ENCODE measurements at regions not wholly inside any gene's neighbourhood (a gene's known extent, or its start where the extent isn't known, plus 50 kb on each side); places are given as distances from the start of the nearest gene placed in this dataset.
A peak's percentile ranks its signal among the peaks of the same experiment; 100 is the strongest.

DNA sequence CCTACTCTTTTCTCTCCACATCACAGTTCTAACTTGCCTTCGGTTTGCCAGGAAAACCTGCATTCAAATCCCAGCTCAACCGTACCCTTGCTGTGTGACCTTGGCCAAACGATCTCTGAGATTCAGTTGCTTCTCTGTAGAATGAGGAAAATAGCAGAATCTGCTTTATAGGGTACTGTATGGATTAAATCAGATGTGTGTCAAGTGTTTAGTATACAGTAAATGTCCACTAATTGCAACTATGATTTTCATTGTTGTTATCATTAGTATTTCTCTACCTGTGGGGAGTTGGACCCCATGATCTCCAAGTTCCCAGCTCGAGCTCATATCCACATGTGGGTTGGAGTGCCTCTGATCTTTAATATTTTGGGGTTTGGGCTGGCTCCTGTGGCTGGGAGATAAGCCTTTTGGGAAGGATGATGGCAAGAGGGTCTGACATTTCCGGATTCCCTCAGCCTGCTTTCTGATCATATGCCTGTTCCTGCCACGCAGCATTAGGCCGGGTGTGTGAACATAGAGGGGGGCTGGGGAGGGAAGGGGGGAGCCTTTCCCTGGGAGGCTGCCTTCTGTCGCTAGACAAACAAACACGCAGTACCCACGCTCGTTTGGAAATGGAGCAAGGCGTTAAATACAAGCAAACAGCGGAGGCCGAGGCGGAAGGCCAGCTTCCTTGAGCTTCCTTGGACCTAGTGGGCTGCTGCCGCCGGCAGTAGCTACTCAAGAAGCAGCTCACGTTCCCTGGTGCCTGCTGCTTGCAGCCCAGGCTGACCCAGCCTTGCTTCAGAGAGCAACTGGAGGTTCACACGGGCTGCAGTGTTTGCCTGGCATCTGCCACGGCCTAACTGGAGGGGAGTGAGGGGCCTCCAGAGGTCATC, 213.5 kb upstream of the LHX5 start:
- no peak for DNase-seq (ENCODE audit: low spot score)

DNA sequence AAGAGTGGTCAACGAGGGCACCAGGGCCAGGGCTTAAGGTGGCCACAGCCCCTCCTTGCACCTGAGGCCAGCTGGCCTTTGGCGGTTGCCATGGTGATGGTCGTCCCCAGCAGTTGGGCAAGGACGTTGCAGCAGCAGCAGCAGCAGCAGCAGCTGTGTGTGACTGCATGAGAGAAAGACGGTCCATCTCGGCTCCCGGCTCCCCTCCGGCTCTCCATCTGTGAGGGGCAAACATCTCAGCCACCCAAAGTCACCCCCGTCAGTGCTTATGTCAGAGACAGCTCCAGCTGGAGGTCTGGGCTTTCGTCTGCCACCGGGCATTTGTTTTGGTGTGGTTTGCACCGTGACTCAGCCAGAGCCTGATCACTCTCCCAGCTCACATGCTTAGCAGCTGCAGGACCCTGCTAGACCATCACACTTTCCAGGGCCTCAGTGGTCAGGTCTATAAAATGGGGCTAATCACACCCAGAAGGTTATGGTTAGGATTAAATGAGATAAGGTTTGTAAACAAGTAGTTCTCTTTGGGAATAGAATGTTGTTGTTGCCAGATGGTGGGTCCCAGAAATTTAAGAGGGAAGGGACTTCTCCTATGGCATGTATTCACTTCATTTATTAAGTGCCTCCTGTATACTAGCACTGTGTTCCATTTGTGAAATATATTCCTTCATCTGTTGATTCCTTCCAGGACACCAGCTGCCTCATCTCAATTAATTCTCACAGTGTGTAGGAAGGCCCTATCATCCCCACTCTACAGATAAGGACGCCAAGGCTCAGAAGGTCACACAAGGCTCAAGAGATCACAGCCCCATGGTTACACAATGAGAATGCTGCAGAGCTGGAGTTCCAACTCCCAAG, 212.6 kb upstream of the LHX5 start:
- peak; percentile 47 for DNase-seq (ENCODE audit: low spot score)

DNA sequence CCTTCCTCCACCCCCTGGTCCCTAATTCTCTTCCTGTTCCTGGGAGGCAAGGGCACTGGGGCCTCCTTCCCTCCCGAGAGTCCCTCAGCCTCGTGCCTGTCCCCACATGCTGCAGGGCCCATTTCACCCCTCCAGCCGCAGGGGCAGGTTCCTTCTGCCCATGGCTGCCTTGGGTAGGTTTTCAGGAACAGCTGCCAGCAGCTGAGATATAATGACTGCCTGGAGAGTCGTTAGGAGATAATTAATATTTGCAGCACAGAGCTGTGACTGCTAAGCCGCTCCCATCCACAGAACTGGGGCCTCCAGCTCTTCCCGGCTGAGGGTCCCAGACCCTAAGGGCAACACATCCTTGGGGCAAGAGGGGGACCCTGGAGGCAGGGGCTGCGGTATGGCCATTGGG, 211.9 kb upstream of the LHX5 start:
- DNase-seq (ENCODE audit: low spot score) = no peak

DNA sequence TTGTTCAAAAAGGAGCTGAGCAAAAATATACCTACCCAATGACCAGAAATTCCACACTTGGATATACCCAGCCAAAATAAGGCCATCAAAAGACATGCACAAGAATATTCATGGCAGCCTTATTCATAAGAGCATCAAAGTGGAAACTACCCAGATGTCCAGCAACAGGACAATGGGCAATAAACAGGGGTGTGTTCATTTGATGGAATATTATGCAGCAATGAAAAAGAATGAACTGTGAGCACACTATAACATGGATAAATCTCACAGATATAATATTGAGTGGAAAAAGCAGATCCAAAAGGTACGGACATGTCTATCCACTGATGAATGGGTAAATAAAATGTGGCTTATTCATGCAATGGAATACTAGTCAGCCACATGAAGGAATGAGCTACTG, 209.2 kb upstream of the LHX5 start:
- DNase-seq (ENCODE audit: low spot score) = no peak

DNA sequence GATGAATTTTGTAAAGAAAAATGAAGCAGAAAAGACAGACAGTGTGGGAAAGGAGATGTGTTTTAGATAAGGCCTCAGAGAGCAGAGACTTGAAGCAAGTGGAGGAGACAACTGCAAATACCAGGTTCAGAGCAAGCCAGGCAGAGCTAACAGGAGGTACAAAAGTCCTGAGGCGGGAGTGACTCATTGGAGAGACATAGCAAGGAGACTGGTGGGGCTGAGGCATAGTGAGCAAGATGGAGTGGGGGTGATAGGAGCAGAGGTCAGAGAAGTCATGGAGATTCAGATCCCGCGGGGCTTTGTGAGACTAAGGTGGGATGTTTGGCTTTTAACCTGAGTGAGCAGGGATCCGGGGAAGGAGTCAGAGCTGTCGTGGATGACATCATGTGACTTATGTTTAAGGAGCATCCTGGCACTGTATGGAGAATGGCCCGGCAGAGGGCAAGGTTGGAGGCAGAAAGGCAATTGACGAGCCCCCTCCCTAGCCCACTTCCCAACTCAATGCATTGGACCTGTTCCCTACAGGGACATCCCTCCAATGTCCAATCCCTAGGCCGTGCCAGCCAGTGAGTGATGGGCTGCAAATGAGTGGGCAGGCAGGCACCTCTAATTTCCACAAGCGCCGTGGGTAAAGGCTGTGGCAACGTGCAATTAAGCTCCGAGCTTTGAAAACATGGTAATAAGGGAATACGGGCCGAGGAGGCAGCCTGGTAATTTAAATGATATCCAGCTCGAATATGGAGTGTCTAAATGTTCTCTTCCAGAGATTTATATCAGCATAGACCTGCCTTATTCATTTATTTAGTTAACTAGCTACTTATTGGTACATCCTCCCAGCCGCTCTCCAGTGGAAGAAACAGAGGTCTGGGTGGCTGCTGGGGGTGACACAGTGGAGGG, 206.8 kb upstream of the LHX5 start:
- no peak for DNase-seq (ENCODE audit: low spot score)

DNA sequence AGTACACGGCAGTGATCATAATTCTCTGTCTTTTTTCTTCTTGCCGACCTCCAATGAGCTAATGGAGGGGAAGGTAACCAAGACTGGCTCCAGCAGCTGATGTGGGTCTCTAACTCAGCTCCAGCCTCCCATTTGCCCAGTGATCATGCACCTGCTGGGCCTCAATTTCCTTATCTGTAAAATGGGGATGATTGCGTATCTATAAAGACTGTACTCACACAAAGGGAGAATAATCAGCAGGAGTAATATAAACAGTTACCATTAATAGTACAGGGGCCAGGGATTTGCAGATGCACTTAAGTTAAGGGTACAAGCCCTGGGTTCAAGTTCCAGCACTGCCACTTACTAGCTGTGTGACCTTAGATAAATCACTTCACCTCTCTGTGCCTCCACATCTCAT, 204.9 kb upstream of the LHX5 start:
- no peak for DNase-seq (ENCODE audit: low spot score)

DNA sequence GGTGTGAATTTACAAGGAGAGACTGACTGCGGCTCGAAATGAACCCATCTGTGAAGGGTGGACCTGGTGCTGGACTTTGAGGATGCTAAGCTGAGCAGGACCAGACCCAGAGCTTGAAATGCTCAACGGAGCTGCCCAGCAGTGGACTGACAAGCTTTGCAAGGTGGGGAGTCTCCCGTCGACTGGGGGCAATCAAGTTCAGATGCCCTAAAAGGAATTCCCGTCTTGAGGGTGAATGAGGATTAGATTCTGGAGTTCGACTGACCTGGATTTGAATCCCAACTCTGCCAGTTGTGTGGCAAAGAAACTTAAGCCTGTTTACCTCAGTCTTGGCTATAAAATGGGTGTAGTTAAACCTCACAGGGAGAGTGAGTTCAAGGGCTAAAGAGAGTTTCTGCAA, 204.4 kb upstream of the LHX5 start:
- DNase-seq (ENCODE audit: low spot score) = no peak

DNA sequence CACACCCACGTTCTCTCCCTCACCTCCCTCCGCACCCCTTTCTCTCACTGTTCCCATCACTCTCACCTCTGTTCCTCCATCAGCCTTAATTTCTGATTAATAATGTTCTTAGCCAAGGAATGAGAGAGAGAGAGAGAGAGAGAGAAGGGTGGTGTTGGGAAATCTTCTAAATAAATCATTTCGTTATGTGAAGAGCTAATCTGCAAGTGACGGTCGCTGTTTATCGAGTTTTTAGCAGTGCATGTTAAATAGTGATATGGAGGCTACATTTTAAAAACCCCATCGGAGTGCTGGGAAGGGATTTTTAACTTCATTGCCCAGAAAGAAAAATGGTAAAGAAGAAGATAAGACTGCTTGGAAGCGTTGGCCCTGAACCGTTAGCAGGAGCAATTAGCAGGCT, 203.3 kb upstream of the LHX5 start:
- no peak for DNase-seq (ENCODE audit: low spot score)

DNA sequence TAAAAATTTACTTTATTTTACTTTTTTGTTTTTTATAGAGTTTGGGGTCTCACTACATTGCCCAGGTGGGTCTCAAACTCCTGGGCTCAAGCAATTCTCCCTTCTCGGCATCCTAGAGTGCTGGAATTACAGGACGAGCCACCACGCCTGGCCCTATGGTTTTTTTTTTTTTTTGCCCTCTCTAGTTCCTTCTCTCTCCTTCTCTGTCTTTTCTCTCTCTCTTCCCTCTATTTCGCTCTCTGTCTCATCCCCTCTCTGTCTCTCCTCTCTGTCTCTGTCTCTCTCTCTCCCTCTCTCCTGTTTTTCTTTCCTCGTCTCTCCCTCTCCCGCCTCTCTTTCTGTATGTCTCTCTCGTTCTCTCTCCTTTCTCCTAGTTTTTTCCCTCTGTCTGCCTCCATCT, 202.6 kb upstream of the LHX5 start:
- DNase-seq (ENCODE audit: low spot score) = no peak

DNA sequence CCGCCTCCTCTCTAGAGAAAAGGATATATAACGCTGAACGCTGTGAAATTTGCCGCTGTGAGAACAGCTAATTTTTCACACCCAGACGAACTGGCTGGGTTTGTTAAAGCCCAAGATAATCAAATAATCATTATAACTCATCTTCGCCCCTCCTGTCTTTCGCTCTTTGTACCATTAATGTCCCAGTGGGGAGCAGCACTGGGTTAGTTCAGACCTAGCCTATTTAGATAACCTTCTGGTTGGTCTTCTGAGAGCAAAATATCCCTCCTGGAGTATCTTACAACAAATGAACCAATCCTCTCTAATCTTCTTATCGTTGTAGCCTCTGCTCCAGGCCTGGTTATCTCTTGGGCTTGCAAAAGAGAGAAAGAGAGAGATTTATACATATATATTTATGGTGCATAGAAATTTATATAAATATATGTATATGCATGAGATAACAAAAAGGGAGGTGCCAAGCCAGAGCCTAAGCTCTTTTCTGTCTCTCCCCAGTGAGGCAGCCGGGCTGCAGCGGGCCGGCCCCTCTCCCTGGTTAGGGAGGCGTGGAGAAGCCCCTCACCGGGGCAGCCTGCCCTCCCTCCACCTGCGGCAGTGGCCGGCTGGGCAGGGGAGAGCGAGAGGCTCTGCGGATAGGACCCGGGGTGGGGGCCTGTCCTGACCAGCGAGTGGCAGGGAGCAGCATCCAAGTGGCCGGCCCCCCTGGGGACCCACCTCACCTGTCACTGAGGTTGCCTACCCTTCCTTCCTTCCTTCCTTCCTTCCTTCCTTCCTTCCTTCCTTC, 202.0 kb upstream of the LHX5 start:
- DNase-seq (ENCODE audit: low spot score) = no peak

DNA sequence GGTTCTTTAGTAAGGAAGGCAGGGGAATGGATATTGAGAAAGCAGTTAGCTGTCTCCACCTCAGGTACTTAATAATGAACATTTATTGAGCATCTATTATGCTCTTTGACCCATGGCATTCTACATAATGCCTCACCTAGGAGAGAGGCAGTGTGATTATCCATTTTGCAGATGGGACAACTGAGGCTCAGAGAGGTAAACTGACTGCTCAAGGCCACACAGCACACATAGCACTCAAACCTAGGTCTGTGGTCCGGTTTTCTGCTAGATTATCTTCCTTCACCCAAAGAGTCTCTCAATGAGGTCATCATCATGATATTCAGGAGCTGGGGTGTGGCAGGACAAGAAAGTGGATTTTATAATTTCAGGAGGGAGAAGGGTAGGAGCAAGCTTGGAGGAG, 199.1 kb upstream of the LHX5 start:
- DNase-seq (ENCODE audit: low spot score) = no peak

DNA sequence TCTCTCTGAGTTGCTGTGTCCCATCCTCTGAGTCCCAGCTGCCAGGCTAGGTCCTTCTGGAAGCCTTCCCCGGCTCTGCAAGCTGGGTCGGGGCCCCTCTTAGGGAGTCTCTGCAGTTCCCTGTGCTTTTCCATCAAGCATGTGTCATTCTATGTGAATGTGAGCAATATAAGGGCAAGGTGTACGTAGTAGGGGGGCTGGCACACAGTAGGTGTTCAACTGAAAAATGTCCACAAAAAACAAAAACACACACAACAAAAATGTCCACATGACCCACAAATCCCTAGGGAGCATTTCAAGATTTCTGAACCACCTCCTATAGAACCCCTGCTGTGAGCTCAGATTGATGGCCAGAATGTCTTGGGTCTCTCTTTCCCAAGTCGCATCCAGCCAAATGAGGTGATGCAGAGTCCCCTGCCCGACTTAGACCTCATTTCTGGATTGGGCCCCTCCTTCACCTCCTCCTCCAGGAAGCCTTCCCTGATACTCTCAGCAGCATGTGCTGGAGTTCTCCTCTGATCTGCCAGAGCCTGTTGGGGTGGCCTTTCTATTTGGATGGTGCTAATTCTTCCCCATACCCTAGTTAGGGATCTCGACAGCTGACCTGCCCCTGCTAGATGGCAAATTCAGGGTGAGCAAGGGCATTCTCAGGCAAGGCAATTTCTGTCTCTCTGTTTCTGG, 196.1 kb upstream of the LHX5 start:
- no peak for DNase-seq (ENCODE audit: low spot score)

DNA sequence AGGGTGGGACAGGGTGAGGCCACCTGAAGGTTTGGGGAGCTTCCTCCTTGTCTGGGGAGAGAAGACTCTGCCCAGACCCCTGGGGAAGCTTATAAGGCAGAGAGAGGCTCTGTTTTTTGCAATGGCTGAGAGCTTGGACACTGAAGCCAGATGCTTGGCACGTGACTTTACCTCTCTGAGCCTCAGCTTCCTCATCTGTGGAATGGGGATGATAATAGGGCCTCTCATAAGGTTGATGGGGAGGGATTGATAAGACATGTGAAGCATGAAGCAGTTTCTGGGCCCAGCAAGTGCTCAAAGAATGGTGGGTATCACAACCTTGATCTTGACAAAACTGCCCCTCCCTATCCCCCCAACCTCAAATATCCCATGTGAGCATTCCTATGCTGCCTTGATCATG, 195.4 kb upstream of the LHX5 start:
- no peak for DNase-seq (ENCODE audit: low spot score)

DNA sequence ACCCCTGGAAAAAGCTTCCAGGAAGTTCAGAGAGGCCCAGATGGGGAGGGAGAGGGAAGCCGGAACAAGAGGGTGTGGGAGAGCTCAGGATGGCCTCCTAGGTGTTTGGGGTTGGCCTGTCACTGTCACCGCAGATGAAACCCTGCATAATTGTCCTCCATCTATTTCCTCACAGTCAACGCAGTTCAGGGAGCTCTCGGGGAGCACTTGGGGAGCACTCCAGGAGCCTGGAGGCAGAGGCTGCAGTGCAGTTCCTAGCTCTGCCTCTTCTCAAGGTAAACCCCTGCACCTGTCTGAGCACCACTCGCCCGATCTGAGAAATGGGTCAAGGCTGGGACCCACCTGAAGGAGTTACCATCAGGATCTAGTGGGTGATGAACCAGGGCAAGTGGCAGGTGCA, 194.6 kb upstream of the LHX5 start:
- DNase-seq (ENCODE audit: low spot score) = no peak

DNA sequence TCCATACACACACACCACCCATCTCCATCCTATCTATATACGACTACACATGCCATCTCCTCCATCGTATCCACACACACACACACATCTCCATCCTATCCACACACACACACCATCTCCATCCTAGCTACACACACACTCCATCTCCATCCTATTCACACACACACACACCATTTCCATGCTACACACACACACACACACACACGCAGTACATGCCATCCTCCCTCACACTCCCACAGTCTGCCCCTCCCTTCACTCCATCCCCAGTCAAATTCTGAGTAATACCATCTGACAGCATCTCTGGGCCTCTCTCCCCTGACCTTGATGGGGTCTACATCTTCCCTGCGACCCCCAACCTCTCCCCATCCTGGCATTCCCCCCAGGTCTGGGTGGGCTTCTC, 193.8 kb upstream of the LHX5 start:
- no peak for DNase-seq (ENCODE audit: low spot score)

DNA sequence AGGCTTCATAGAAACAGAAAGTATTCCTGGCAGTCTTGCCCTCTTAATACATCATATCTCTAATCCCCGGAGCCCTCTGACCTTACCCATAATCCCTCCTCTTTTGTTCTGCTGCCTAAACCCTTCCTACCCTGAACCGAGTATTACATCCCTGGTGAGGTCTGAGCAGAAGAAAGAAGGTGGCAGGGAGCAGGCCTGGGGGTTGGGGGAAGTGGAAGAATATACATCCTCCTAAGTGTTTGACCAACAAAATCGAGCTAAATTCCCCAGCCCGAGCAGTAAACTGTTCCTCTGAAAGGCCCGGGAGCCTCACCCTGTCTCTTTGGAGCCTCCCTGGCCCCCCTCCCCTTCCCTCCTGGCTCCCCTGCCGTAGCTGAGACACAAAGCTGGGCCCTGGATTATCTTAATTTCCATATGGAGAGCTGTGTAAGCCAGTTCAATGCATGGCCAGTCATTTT, 192.6 kb upstream of the LHX5 start:
- no peak for DNase-seq (ENCODE audit: low spot score)

DNA sequence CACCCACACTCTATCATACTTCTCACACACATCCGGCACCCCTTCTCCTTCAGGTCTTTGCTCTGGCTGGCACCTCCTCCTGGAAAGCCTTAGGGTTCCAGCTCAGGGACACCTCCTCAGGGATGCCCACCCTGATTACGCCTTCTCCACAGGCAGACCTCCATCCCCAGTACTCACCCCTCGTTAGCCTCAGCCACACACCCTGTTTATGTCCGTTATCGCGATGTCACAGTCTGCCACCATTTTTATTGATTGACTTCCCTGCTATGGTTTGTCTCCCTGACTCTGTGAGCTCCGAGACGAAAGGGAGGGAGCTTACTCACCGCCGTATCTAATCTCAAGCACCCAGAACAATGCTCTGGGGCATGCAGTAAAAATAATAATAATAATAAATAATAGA, 191.7 kb upstream of the LHX5 start:
- no peak for DNase-seq (ENCODE audit: low spot score)

DNA sequence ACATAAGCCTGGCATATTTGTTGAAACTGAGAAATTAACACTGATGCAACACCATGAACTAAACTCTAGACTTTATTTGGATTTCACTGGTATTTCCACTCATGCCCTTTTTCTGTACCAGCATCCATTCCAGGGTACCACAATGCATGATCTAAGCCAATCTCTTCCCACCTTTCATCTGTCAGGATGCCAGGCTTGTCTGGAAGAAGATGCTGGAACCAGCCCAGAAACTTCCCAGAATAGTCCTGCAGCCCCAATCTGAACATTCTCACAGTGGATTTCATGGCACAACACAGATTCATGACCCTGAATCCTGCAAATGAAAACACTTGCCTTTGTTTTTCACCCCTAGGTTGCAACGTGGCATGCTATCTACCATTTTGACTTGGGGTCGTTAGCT, 189.3 kb upstream of the LHX5 start:
- no peak for DNase-seq (ENCODE audit: low spot score)

DNA sequence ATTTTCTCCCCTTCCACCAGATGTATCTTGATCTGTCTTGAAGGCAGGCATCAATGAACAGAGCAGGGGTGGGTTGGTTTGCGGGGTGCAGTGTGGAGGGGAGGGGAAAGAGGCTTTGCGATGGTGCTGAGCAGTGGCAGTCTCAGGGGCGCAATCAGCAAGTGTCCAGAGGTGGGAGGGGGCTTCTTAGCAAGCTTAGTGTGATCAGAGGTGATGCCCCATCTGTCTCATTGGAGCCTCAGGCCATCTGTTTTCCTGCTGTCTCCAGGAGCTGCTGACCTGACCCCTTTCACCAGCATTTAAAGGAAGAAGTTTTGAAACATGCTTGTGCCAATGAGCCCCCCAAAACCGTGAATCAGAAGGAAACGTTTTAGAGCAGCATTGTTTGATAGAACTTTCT, 187.7 kb upstream of the LHX5 start:
- DNase-seq (ENCODE audit: low spot score) = no peak

DNA sequence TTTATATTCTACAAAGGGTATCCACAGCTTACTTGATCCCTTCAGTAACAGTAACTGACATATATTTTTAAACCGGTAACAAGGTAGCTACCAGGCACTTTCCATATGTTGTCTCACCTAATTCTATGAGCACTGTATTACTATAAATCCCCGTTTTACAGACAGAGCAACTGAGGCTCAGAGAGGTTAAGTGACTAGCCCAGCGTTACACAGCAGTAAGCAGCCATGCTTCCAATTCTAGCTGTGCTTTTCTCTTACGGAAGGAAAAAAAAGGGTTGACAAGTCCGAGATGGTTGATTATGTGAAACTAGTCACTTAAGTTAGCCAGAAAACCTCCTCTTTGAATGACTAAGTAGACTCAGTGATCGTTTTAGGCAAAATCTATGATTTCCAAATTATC, 187.3 kb upstream of the LHX5 start:
- DNase-seq (ENCODE audit: low spot score) = no peak
